MCF 10A (cell line): ENCODE measurements at regions not wholly inside any gene's neighbourhood (a gene's known extent, or its start where the extent isn't known, plus 50 kb on each side); places are given as distances from the start of the nearest gene placed in this dataset.
A peak's percentile ranks its signal among the peaks of the same experiment; 100 is the strongest.

ENCODE experiments used
- BruUV-seq: library from RNA; stranded (reverse); fragments of 400-500 nt; replicated peaks from 2 replicates; lab custom pipeline; 2021; lab: Mats Ljungman, UMichigan
- CTCF ChIA-PET: fragments of 300-600 bp; sonication (Branson Sonifier 250); formaldehyde crosslinking; extraction: SDS; loops from one replicate; lab custom pipeline; 2021; ENCODE audit warnings: antibody characterized with exemption, inconsistent platforms; lab: Yijun Ruan, JAX
- POLR2A ChIA-PET: fragments of 300-600, 350-650 bp; sonication (Branson Sonifier 250); formaldehyde crosslinking; extraction: SDS; loops from one replicate; lab custom pipeline; 2020; ENCODE audit warnings: antibody characterized with exemption, inconsistent platforms; lab: Yijun Ruan, JAX
- DNase-seq: peaks from one replicate; pipeline ENCODE4 v3.0.0-alpha.2; 2018; ENCODE audit not compliant: unreplicated experiment
- H3K27ac Mint-ChIP-seq: one replicate; pipeline ENCODE4 v1.8.0; 2022; ENCODE audit warnings: mild to moderate bottlenecking, low read depth, mixed read lengths; ENCODE audit not compliant: unreplicated experiment
- H3K27me3 Mint-ChIP-seq: one replicate; pipeline ENCODE4 v1.8.0; 2022; ENCODE audit warnings: mixed read lengths; ENCODE audit not compliant: insufficient read depth, unreplicated experiment
- H3K36me3 Mint-ChIP-seq: one replicate; pipeline ENCODE4 v1.8.0; 2022; ENCODE audit warnings: mild to moderate bottlenecking, moderate library complexity, mixed read lengths; ENCODE audit not compliant: insufficient read depth, unreplicated experiment
- H3K4me1 Mint-ChIP-seq: one replicate; pipeline ENCODE4 v1.8.0; 2022; ENCODE audit warnings: mixed read lengths; ENCODE audit not compliant: insufficient read depth, unreplicated experiment
- H3K4me3 Mint-ChIP-seq: one replicate; pipeline ENCODE4 v1.8.0; 2022; ENCODE audit warnings: mild to moderate bottlenecking, moderate library complexity, mixed read lengths; ENCODE audit not compliant: unreplicated experiment
- H3K9me3 Mint-ChIP-seq: one replicate; pipeline ENCODE4 v1.8.0; 2022; ENCODE audit warnings: mixed read lengths; ENCODE audit not compliant: unreplicated experiment
- CTCF ChIP-seq: fragments of 200-600 bp; IDR thresholded peaks from one replicate; pipeline ENCODE4 v1.8.0; 2022; ENCODE audit warnings: antibody characterized with exemption, mild to moderate bottlenecking; ENCODE audit not compliant: unreplicated experiment
- intact Hi-C: fragments of 100-400 bp; cut with micrococcal nuclease; formaldehyde crosslinking; loops from 2 replicates; pipeline ENCODE4 v1.14.1; 2022

- DNase-seq: no peak
These were observed 424.4 kb downstream of the DAD1 start for GRCh38 chr14:22164616-22165015.

GRCh38 chr14:22163051-22163450 lies 426.0 kb downstream of the DAD1 start:
- TF ChIP-seq CTCF: peak; percentile 32
- intact Hi-C loops: loop anchor here (2.0 kb wide), 1 partner anchor 50 kb away; no protein-coding TSS in a partner anchor
- no TSS peak for BruUV-seq
- peak; percentile 18 for DNase-seq
- ChIA-PET POLR2A (no interaction called here), CTCF (interaction anchor here (0.8 to 2.6 kb wide), 5 partner anchors 15 to 157 kb away, joined by 3 to 10 read pairs (median 4); no protein-coding TSS in a partner anchor)
- peaks cover 14% of the 10 kb centered on the region for H3K4me1 Mint-ChIP-seq
- H3K27ac Mint-ChIP-seq: no peak overlapping the region
- no peak overlapping the region for H3K4me3 Mint-ChIP-seq
- no peaks in the 10 kb centered on the region for H3K36me3 Mint-ChIP-seq
- no peaks in the 10 kb centered on the region for H3K9me3 Mint-ChIP-seq
- peaks cover 24% of the 10 kb centered on the region for H3K27me3 Mint-ChIP-seq

More at GRCh38 chr14:22164616-22165015, 424.4 kb downstream of the DAD1 start:
- Mint-ChIP-seq H3K27me3 (peaks cover 24% of the 10 kb centered on the region), H3K27ac (no peak overlapping the region), H3K4me3 (no peak overlapping the region), H3K9me3 (no peaks in the 10 kb centered on the region), H3K4me1 (no peaks in the 10 kb centered on the region), H3K36me3 (no peaks in the 10 kb centered on the region)
- ChIA-PET CTCF (interaction anchor here (0.5 to 2.6 kb wide), 6 partner anchors 21 to 392 kb away, joined by 3 to 10 read pairs (median 4); no protein-coding TSS in a partner anchor), POLR2A (no interaction called here)
- no peak for TF ChIP-seq CTCF
- BruUV-seq: no TSS peak
- intact Hi-C loops: no loop called here

- Mint-ChIP-seq H3K27ac (no peak overlapping the region), H3K4me1 (peaks cover 14% of the 10 kb centered on the region), H3K9me3 (no peaks in the 10 kb centered on the region), H3K27me3 (peaks cover 22% of the 10 kb centered on the region), H3K36me3 (no peaks in the 10 kb centered on the region), H3K4me3 (no peak overlapping the region)
- no peak for TF ChIP-seq CTCF
- no TSS peak for BruUV-seq
- intact Hi-C loops: no loop called here
- CTCF ChIA-PET: interaction anchor here (1.6 kb wide), 1 partner anchor 12 kb away, joined by 4 read pairs; no protein-coding TSS in a partner anchor
- DNase-seq: no peak
- POLR2A ChIA-PET: interaction anchor here (2.1 kb wide), 1 partner anchor 17 kb away, joined by 5 read pairs; no protein-coding TSS in a partner anchor
These were observed 429.1 kb downstream of the DAD1 start for GRCh38 chr14:22159957-22160356.

GRCh38 chr14:22159099-22159498 lies 429.9 kb downstream of the DAD1 start:
- intact Hi-C loops: no loop called here
- ChIA-PET POLR2A (interaction anchor here (1.0 to 2.1 kb wide), 2 partner anchors 16 to 19 kb away, joined by 3 to 5 read pairs; no protein-coding TSS in a partner anchor), CTCF (interaction anchor here (0.7 to 1.6 kb wide), 7 partner anchors 11 to 162 kb away, joined by 3 to 4 read pairs (median 3); no protein-coding TSS in a partner anchor)
- DNase-seq: peak; percentile 65
- Mint-ChIP-seq H3K4me1 (peaks cover 14% of the 10 kb centered on the region), H3K27me3 (peaks cover 14% of the 10 kb centered on the region), H3K27ac (no peak overlapping the region), H3K9me3 (no peaks in the 10 kb centered on the region), H3K36me3 (no peaks in the 10 kb centered on the region), H3K4me3 (no peak overlapping the region)
- BruUV-seq: no TSS peak
- no peak for TF ChIP-seq CTCF
